ENCODE measurements at regions not wholly inside any gene's neighbourhood (a gene's known extent, or its start where the extent isn't known, plus 50 kb on each side); places are given as distances from the start of the nearest gene placed in this dataset.
"Not testable (repeated sequence)": the region's sequence is repeated elsewhere in the genome, so short reads cannot be mapped to it uniquely, and the experiment has no call there.

GRCh38 chr4:159856451-159856850 is 753.6 kb downstream of the RAPGEF2 start:
- intact Hi-C loops (cut with DNase I, micrococcal nuclease), result no loop called here
- DNase-seq (no peak), ATAC-seq (no peak)

- intact Hi-C loops (cut with DNase I, micrococcal nuclease), result no loop called here
- ATAC-seq, result no peak
- DNase-seq, result no peak
These were observed 756.8 kb downstream of the RAPGEF2 start for GRCh38 chr4:159859656-159860148.

- intact Hi-C loops (cut with DNase I, micrococcal nuclease), result no loop called here
- DNase-seq (no peak), ATAC-seq (no peak)
These were observed 758.1 kb downstream of the RAPGEF2 start for GRCh38 chr4:159860945-159861344.

GRCh38 chr4:159864337-159864736 is 761.5 kb downstream of the RAPGEF2 start:
- intact Hi-C loops (cut with DNase I, micrococcal nuclease), result no loop called here
- ATAC-seq (no peak), DNase-seq (no peak)

- intact Hi-C loops (cut with DNase I, micrococcal nuclease), result no loop called here
- DNase-seq (no peak), ATAC-seq (no peak)
These were observed 764.8 kb downstream of the RAPGEF2 start for GRCh38 chr4:159867673-159868072.

- DNase-seq; intact Hi-C loops (cut with DNase I, micrococcal nuclease); ATAC-seq: not testable (repeated sequence)
These were observed 766.1 kb downstream of the RAPGEF2 start for GRCh38 chr4:159868936-159869335.

- DNase-seq, result no peak
- intact Hi-C loops (cut with DNase I, micrococcal nuclease), result no loop called here
- ATAC-seq, result no peak
These were observed 768.3 kb downstream of the RAPGEF2 start for GRCh38 chr4:159871141-159871540.

- intact Hi-C loops (cut with DNase I, micrococcal nuclease), result no loop called here
- DNase-seq (no peak), ATAC-seq (no peak)
These were observed 778.3 kb downstream of the RAPGEF2 start for GRCh38 chr4:159881158-159881557.

GRCh38 chr4:159884989-159885388 is 782.1 kb downstream of the RAPGEF2 start:
- ATAC-seq, result no peak
- no peak for DNase-seq
- intact Hi-C loops (cut with DNase I, micrococcal nuclease), result no loop called here

- ATAC-seq (no peak), DNase-seq (no peak)
- intact Hi-C loops (cut with DNase I, micrococcal nuclease), result no loop called here
These were observed 796.7 kb downstream of the RAPGEF2 start for GRCh38 chr4:159899596-159899995.

- intact Hi-C loops (cut with DNase I, micrococcal nuclease), result no loop called here
- no peak for ATAC-seq
These were observed 797.7 kb downstream of the RAPGEF2 start for GRCh38 chr4:159900562-159900961.

GRCh38 chr4:159902648-159903047 is 799.8 kb downstream of the RAPGEF2 start:
- DNase-seq (no peak), ATAC-seq (no peak)
- intact Hi-C loops (cut with DNase I, micrococcal nuclease), result no loop called here

More at GRCh38 chr4:159900562-159900961, 797.7 kb downstream of the RAPGEF2 start:
- DNase-seq, result no peak

- ATAC-seq (no peak), DNase-seq (no peak)
- intact Hi-C loops (cut with DNase I, micrococcal nuclease), result no loop called here
These were observed 802.0 kb downstream of the RAPGEF2 start for GRCh38 chr4:159904906-159905305.

- ATAC-seq (no peak), DNase-seq (no peak)
- intact Hi-C loops (cut with DNase I, micrococcal nuclease), result no loop called here
These were observed 803.2 kb downstream of the RAPGEF2 start for GRCh38 chr4:159906051-159906450.

- intact Hi-C loops (cut with DNase I, micrococcal nuclease), result no loop called here
- DNase-seq (no peak), ATAC-seq (no peak)
These were observed 803.6 kb downstream of the RAPGEF2 start for GRCh38 chr4:159906517-159906916.

GRCh38 chr4:159910721-159911120 is 807.8 kb downstream of the RAPGEF2 start:
- intact Hi-C loops (cut with DNase I, micrococcal nuclease), result no loop called here
- DNase-seq (no peak), ATAC-seq (no peak)

GRCh38 chr4:159922119-159922518 is 819.2 kb downstream of the RAPGEF2 start:
- ATAC-seq (no peak), DNase-seq (no peak)
- intact Hi-C loops (cut with DNase I, micrococcal nuclease), result no loop called here

GRCh38 chr4:159925770-159926169 is 822.9 kb downstream of the RAPGEF2 start:
- intact Hi-C loops (cut with DNase I, micrococcal nuclease), result no loop called here
- DNase-seq, result no peak
- no peak for ATAC-seq

- no peak for ATAC-seq
- intact Hi-C loops (cut with DNase I, micrococcal nuclease), result no loop called here
- no peak for DNase-seq
These were observed 824.0 kb downstream of the RAPGEF2 start for GRCh38 chr4:159926871-159927270.

- intact Hi-C loops (cut with DNase I, micrococcal nuclease), result no loop called here
- no peak for ATAC-seq
These were observed 824.9 kb downstream of the RAPGEF2 start for GRCh38 chr4:159927781-159928180.

GRCh38 chr4:159934602-159935001 is 831.7 kb downstream of the RAPGEF2 start:
- ATAC-seq; intact Hi-C loops (cut with DNase I, micrococcal nuclease); DNase-seq: not testable (repeated sequence)

More at GRCh38 chr4:159927781-159928180, 824.9 kb downstream of the RAPGEF2 start:
- no peak for DNase-seq
